Retinal pigment epithelial cell (primary cell): ENCODE measurements at regions not wholly inside any gene's neighbourhood (a gene's known extent, or its start where the extent isn't known, plus 50 kb on each side); places are given as distances from the start of the nearest gene placed in this dataset.
"Not testable (repeated sequence)": the region's sequence is repeated elsewhere in the genome, so short reads cannot be mapped to it uniquely, and the experiment has no call there.

Experiments
- DNase-seq: peaks from one replicate; pipeline ENCODE4 v3.0.0-alpha.2; 2010; ENCODE audit warnings: low read depth
- H3K4me3 ChIP-seq: 2 replicates; pipeline ENCODE4 v1.5.1; 2011; ENCODE audit warnings: mild to moderate bottlenecking, low read length, control low read depth, moderate library complexity
- CTCF ChIP-seq: conservative IDR thresholded peaks from 2 replicates; pipeline ENCODE4 v1.5.1; 2011; ENCODE audit warnings: low read depth, low read length, control low read depth, inconsistent platforms

DNA sequence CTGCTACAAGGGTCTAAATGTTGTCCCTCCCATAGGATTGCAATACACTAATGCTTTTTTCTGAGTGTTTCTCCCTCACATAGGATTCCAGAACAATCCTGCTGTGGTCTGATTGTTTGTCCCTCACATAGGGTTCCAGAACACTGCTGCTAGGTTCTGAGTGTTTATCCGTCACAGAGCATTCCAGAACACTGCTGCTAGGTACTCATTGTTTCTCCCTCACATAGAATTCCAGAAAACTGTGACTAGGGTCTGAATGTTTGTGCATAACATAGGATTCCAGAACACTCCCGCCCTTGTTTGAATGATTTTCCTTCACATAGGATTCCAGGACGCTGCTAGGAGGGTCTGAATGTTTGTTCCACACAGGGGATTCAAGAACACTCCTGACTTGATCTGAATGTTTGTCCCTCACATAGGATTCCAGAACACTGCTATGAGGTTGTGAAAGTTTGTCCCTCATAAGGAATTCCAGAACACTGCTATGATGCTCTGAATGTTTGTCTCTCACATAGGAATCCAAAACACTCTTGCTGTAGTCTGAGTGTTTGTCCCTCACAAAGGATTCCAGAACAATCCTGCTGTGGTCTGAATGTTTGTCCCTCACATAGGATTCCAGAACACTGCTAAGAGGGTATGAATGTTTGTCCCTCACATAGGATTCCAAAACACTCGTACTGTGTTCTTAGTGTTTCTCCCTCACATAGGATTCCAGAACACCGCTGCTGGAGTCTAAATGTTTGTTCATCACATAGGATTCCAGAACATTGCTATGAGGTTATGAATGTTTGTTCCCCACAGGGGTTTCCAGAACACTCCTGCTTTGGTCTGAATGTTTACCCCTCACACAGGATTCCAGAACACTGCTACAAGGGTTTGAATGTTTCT is 213.5 kb downstream of the FOXD4L6 start:
- H3K4me3 ChIP-seq, result no peak overlapping the region
- no peak for DNase-seq
- no peak for TF ChIP-seq CTCF

GRCh38 chr9:40913928-40914673 is 214.4 kb downstream of the FOXD4L6 start:
- no peak for TF ChIP-seq CTCF
- no peak for DNase-seq
- H3K4me3 ChIP-seq, result no peak overlapping the region

DNA sequence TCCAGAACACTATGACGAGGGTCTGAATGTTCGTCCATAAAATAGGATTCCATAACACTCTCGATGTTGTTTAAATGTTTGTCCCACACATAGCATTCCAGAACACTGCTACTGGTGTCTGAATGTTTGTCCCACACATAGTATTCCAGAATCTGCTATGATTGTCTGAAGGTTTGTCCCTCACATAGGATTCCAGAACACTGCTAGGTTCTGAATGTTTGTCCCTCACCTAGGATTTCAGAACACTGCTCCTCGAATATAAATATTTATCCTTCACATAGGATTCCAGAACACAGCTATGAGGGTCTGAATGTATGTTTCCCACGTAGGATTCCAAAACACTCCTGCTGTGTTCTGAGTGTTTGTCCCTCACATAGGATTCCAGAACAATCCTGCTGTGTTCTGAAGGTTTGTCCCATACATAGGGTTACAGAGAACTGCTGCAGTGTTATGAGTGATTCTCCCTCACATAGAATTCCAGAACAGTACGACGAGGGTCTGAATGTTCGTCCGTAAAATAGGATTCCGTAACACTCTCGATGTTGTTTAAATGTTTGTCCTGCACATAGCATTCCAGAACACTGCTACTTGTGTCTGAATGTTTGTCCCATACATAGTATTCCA is 215.3 kb downstream of the FOXD4L6 start:
- no peak for DNase-seq
- H3K4me3 ChIP-seq, result no peak overlapping the region
- TF ChIP-seq CTCF, result no peak

GRCh38 chr9:40912679-40913078 is 215.8 kb downstream of the FOXD4L6 start:
- not testable (repeated sequence) for H3K4me3 ChIP-seq, DNase-seq

- no peak for TF ChIP-seq CTCF
- no peak overlapping the region for H3K4me3 ChIP-seq
- no peak for DNase-seq
These were observed 216.8 kb downstream of the FOXD4L6 start for GRCh38 chr9:40911647-40912046.

DNA sequence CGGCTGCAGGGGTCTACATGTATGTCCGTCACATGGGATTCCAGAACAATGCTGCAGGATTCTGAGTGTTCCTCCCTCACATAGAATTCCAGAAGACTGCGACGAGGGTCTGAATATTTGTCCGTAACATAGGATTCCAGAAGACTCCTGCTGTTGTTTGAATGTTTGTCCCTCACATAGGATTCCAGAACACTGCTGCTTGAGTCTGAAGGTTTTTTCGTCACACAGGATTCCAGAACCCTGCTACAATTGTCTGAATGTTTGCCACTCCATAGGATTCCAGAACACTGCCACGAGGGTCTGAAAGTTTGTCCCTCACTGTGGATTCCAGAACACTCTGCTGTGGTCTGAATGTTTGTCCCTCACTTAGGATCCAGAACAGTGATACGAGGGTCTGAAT is 217.5 kb downstream of the FOXD4L6 start:
- not testable (repeated sequence) for H3K4me3 ChIP-seq

DNA sequence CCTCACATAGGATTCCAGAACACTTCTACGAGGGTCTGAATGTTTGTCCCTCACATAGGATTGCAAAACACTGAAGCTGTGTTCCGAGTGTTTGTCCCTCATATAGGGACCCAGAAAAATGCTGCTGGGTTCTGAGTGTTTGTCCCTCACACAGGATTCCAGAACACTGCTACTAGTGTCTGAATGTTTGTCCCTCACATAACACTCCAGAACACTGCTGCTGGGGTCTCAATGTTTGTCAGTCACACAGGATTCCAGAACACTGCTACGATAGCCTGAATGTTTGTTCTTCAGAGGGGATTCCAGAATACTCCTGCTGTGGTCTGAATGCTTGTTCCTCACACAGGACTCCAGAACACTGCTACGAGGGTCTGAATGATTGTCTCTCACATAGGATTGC is 218.7 kb downstream of the FOXD4L6 start:
- DNase-seq, result no peak
- no peak overlapping the region for H3K4me3 ChIP-seq
- no peak for TF ChIP-seq CTCF

More for the DNA sequence above, 217.5 kb downstream of the FOXD4L6 start:
- not testable (repeated sequence) for DNase-seq

- not testable (repeated sequence) for DNase-seq
These were observed 219.4 kb downstream of the FOXD4L6 start for GRCh38 chr9:40909111-40909510.

More at GRCh38 chr9:40909111-40909510, 219.4 kb downstream of the FOXD4L6 start:
- not testable (repeated sequence) for H3K4me3 ChIP-seq
